ENCODE measurements at regions not wholly inside any gene's neighbourhood (a gene's known extent, or its start where the extent isn't known, plus 50 kb on each side); places are given as distances from the start of the nearest gene placed in this dataset.
"Not testable (repeated sequence)": the region's sequence is repeated elsewhere in the genome, so short reads cannot be mapped to it uniquely, and the experiment has no call there.

- TF ChIP-seq, protein P1, sequence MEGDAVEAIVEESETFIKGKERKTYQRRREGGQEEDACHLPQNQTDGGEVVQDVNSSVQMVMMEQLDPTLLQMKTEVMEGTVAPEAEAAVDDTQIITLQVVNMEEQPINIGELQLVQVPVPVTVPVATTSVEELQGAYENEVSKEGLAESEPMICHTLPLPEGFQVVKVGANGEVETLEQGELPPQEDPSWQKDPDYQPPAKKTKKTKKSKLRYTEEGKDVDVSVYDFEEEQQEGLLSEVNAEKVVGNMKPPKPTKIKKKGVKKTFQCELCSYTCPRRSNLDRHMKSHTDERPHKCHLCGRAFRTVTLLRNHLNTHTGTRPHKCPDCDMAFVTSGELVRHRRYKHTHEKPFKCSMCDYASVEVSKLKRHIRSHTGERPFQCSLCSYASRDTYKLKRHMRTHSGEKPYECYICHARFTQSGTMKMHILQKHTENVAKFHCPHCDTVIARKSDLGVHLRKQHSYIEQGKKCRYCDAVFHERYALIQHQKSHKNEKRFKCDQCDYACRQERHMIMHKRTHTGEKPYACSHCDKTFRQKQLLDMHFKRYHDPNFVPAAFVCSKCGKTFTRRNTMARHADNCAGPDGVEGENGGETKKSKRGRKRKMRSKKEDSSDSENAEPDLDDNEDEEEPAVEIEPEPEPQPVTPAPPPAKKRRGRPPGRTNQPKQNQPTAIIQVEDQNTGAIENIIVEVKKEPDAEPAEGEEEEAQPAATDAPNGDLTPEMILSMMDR (conservative IDR thresholded peaks at IDR 0.05 in 1 of 2, IDR thresholded peaks at IDR 0.05 in 1 of 2; ENCODE audit: low read depth in 1 of 2, low read length in 2 of 2) = not testable (repeated sequence)
- TF ChIP-seq EZH2 (IDR thresholded peaks at IDR 0.05; ENCODE audit: low read length, missing control alignments) = not testable (repeated sequence)
Measured at GRCh38 chr4:149039786-149040185, 597.6 kb upstream of the NR3C2 start.
